HepG2 (cell line): ENCODE measurements at regions not wholly inside any gene's neighbourhood (a gene's known extent, or its start where the extent isn't known, plus 50 kb on each side); places are given as distances from the start of the nearest gene placed in this dataset.
"Not testable (repeated sequence)": the region's sequence is repeated elsewhere in the genome, so short reads cannot be mapped to it uniquely, and the experiment has no call there.

Experiments
- ATAC-seq: fragments of 200-7000 bp; cut with Tn5 transposase; 3 replicates; pipeline ENCODE4 v1.9.1; 2020; ENCODE audit warnings: mild to moderate bottlenecking, moderate library complexity
- BruUV-seq: library from RNA; stranded (reverse); fragments of 400-500 nt; replicated peaks from 2 replicates; lab custom pipeline; 2021; lab: Mats Ljungman, UMichigan
- CTCF ChIA-PET: fragments of 300-600 bp; formaldehyde crosslinking; extraction: SDS; loops from one replicate; lab custom pipeline; 2021; ENCODE audit warnings: low total read pairs, inconsistent platforms, low intra/inter-chr PET ratio; lab: Yijun Ruan, JAX
- POLR2A ChIA-PET: fragments of 350-600 bp; sonication (Branson Sonifier 250); formaldehyde crosslinking; loops from one replicate; lab custom pipeline; 2020; ENCODE audit warnings: antibody characterized with exemption, inconsistent platforms; lab: Yijun Ruan, JAX
- DNase-seq: peaks from one replicate; pipeline ENCODE4 v3.0.0-alpha.2; 2015; ENCODE audit warnings: low spot score
- FAIRE-seq: peaks from 3 replicates; lab custom pipeline; 2011; peaks lifted over from hg19 to GRCh38; lab: Jason Lieb, UNC
- H2AFZ ChIP-seq: one replicate; pipeline ENCODE4 v1.6.1; 2011; ENCODE audit warnings: low read length, inconsistent platforms
- H3K27ac ChIP-seq: fragments of 300-600 bp; 3 replicates; pipeline ENCODE4 v1.8.0; 2011; ENCODE audit warnings: mixed run types, mild to moderate bottlenecking, mixed read lengths, low read length, inconsistent platforms; ENCODE audit not compliant: insufficient read depth; ENCODE audit errors: extremely low read length
- H3K27me3 ChIP-seq, 2 experiments: fragments of 200-600 bp in 1 of 2; 2 replicates in 1 of 2; 3 replicates in 1 of 2; pipeline versions ENCODE4 v1.6.0 to v1.8.0; 2011; ENCODE audit warnings: low read length in 2 of 2, mild to moderate bottlenecking in 2 of 2, moderate library complexity in 2 of 2, inconsistent platforms in 1 of 2; ENCODE audit not compliant: insufficient read depth in 2 of 2, control insufficient read depth in 1 of 2
- H3K36me3 ChIP-seq, 2 experiments: fragments of 200-600 bp in 1 of 2; replicated peaks in 1 of 2; 2 replicates in 1 of 2; 3 replicates in 1 of 2; pipeline versions ENCODE4 v1.5.1 to v1.8.0; 2011; ENCODE audit warnings: low read length in 2 of 2, inconsistent platforms in 1 of 2; ENCODE audit not compliant: insufficient read depth in 2 of 2, control insufficient read depth in 1 of 2
- H3K4me1 ChIP-seq: 2 replicates; pipeline ENCODE4 v1.5.1; 2012; ENCODE audit warnings: low read length, inconsistent platforms; ENCODE audit not compliant: insufficient read depth
- H3K4me2 ChIP-seq: 2 replicates; pipeline ENCODE4 v1.6.0; 2011; ENCODE audit warnings: low read depth, low read length, inconsistent platforms
- H3K4me3 ChIP-seq, 3 experiments: fragments of 200-600 bp in 1 of 3; sonication (generic), shearing (Covaris generic) in 1 of 3; replicated peaks in 1 of 3; 2 replicates each; pipeline ENCODE4 v1.5.1; 2011 to 2016; ENCODE audit warnings: low read length in 3 of 3, inconsistent platforms in 2 of 3, low read depth in 2 of 3, mild to moderate bottlenecking in 2 of 3, control low read depth in 1 of 3, mixed read lengths in 1 of 3; ENCODE audit not compliant: insufficient read depth in 1 of 3
- H3K79me2 ChIP-seq: one replicate; pipeline ENCODE4 v1.6.1; 2011; ENCODE audit warnings: low read length, inconsistent platforms; ENCODE audit not compliant: insufficient read depth
- H3K9ac ChIP-seq: 2 replicates; pipeline ENCODE4 v1.6.0; 2011; ENCODE audit warnings: mild to moderate bottlenecking, low read depth, low read length, inconsistent platforms; ENCODE audit not compliant: insufficient read depth
- H3K9me3 ChIP-seq: 2 replicates; pipeline ENCODE4 v1.5.1; 2012; ENCODE audit warnings: mild to moderate bottlenecking, low read length
- H4K20me1 ChIP-seq: 2 replicates; pipeline ENCODE4 v1.6.0; 2011; ENCODE audit warnings: inconsistent platforms, mild to moderate bottlenecking, low read length, moderate library complexity; ENCODE audit not compliant: insufficient read depth
- AKNA ChIP-seq: sonication (generic); formaldehyde crosslinking; IDR thresholded peaks from 2 replicates; pipeline ENCODE4 v1.4.0; 2020; ENCODE audit warnings: missing genetic modification reagents, borderline replicate concordance
- MAFG ChIP-seq: sonication (generic); formaldehyde crosslinking; IDR thresholded peaks from 2 replicates; pipeline ENCODE4 v1.5.1; 2020; ENCODE audit warnings: mild to moderate bottlenecking, missing genetic modification reagents
- MNT ChIP-seq: fragments of 450-650 bp; IDR thresholded peaks from 2 replicates; pipeline ENCODE4 v1.6.1; 2016
- SRF ChIP-seq: IDR thresholded peaks from 2 replicates; pipeline ENCODE4 v1.6.1; 2011; ENCODE audit warnings: mild to moderate bottlenecking, low read depth, low read length, moderate library complexity
- ZFP36L1 ChIP-seq: sonication (generic); formaldehyde crosslinking; IDR thresholded peaks from 2 replicates; pipeline ENCODE4 v1.8.0; 2022; ENCODE audit warnings: mild to moderate bottlenecking, missing genetic modification reagents, moderate library complexity
- WGBS: methylation state at CpG from one replicate; pipeline ENCODE4 v1.1.6; 2017; ENCODE audit warnings: low lambda C conversion rate; 5-methylcytosine and 5-hydroxymethylcytosine counted together
- in situ Hi-C: cut with HindIII; loops from 2 replicates; pipeline ENCODE4 v1.10.0; 2017; ENCODE audit warnings: low pct_unique_long_range_greater_than_20kb; ENCODE audit not compliant: extremely low pct_ligation_motif_present
- intact Hi-C: fragments of 100-400 bp; cut with micrococcal nuclease; formaldehyde crosslinking; loops from one replicate; pipeline ENCODE4 v1.10.0; 2022; ENCODE audit not compliant: unreplicated experiment

- CTCF ChIA-PET = no interaction called here
- no peak for ATAC-seq
- H3K9me3 ChIP-seq = peaks cover 19% of the 10 kb centered on the region; the same call in 1 of the 2 replicates
Measured at GRCh38 chr5:42315214-42315613, 108.0 kb upstream of the GHR start.

GRCh38 chr5:42317575-42317974 is 105.7 kb upstream of the GHR start:
- no peaks in the 10 kb centered on the region for H4K20me1 ChIP-seq
- H3K4me2 ChIP-seq = no peak overlapping the region
- H2AFZ ChIP-seq = no peak overlapping the region
- no peaks in the 10 kb centered on the region for H3K79me2 ChIP-seq
- CTCF ChIA-PET = no interaction called here
- H3K36me3 ChIP-seq = no peaks in the 10 kb centered on the region
- no peak overlapping the region for H3K9ac ChIP-seq
- no TSS peak for BruUV-seq
- H3K27ac ChIP-seq = no peak overlapping the region
- in situ Hi-C loops = no loop called here
- 0% methylated on average over 2 of the region's 2 CpGs for WGBS
- ATAC-seq (no peak), FAIRE-seq (no peak), DNase-seq (no peak)
- intact Hi-C loops = no loop called here
- TF ChIP-seq AKNA = no peak
- no peak for TF ChIP-seq SRF
- TF ChIP-seq ZFP36L1 (CRISPR knock-in tag) = no peak
- TF ChIP-seq MAFG (CRISPR knock-in tag) = no peak
- POLR2A ChIA-PET = no interaction called here
- H3K4me3 ChIP-seq = no peak overlapping the region
- no peaks in the 10 kb centered on the region for H3K4me1 ChIP-seq
- peaks cover 26% of the 10 kb centered on the region; the same call in 1 of the 2 replicates for H3K9me3 ChIP-seq
- no peaks in the 10 kb centered on the region for H3K27me3 ChIP-seq

More at GRCh38 chr5:42315214-42315613, 108.0 kb upstream of the GHR start:
- H3K36me3 ChIP-seq = no peaks in the 10 kb centered on the region
- no TSS peak for BruUV-seq
- POLR2A ChIA-PET = no interaction called here
- in situ Hi-C loops (no loop called here), intact Hi-C loops (no loop called here)
- H3K27me3 ChIP-seq = no peaks in the 10 kb centered on the region
- FAIRE-seq = no peak
- no peak overlapping the region for H3K4me3 ChIP-seq
- H3K4me1 ChIP-seq = no peaks in the 10 kb centered on the region
- 0% methylated on average over 2 of the region's 2 CpGs for WGBS
- H3K9ac ChIP-seq = no peak overlapping the region
- no peak overlapping the region for H3K4me2 ChIP-seq
- H3K79me2 ChIP-seq = no peaks in the 10 kb centered on the region
- no peak for DNase-seq
- no peak overlapping the region for H2AFZ ChIP-seq
- H4K20me1 ChIP-seq = no peaks in the 10 kb centered on the region
- no peak for TF ChIP-seq MNT
- no peak overlapping the region for H3K27ac ChIP-seq

- H3K4me2 ChIP-seq, H3K4me3 ChIP-seq, H2AFZ ChIP-seq, BruUV-seq, in situ Hi-C loops, intact Hi-C loops, ATAC-seq, H3K4me1 ChIP-seq, H3K9ac ChIP-seq, POLR2A ChIA-PET, DNase-seq, CTCF ChIA-PET, H3K79me2 ChIP-seq, FAIRE-seq, H3K27ac ChIP-seq, H3K36me3 ChIP-seq, H3K27me3 ChIP-seq, H4K20me1 ChIP-seq: not testable (repeated sequence)
- peaks cover 26% of the 10 kb centered on the region; the same call in 1 of the 2 replicates for H3K9me3 ChIP-seq
- 0% methylated on average over 4 of the region's 5 CpGs for WGBS
Measured at GRCh38 chr5:42319546-42319945, 103.7 kb upstream of the GHR start.
